CD8-positive, alpha-beta memory T cell (primary cell): ENCODE measurements at regions not wholly inside any gene's neighbourhood (a gene's known extent, or its start where the extent isn't known, plus 50 kb on each side); places are given as distances from the start of the nearest gene placed in this dataset.

Experiments
- CTCF ChIA-PET: fragments of 350-600 bp; sonication (Branson Sonifier 250); formaldehyde crosslinking; loops from one replicate; lab custom pipeline; 2021; ENCODE audit warnings: antibody characterized with exemption; lab: Charles Lee
- POLR2A ChIA-PET: fragments of 350-600 bp; sonication (Branson Sonifier 250); formaldehyde crosslinking; loops from one replicate; lab custom pipeline; 2021; ENCODE audit warnings: antibody characterized with exemption; lab: Charles Lee
- DNase-seq, 5 donors: peaks; one replicate each; pipeline versions ENCODE4 v3.0.0 to v3.0.0-alpha.2; 2020 to 2022; ENCODE audit warnings: mixed read lengths in 1 of 5
- H3K27ac ChIP-seq: one replicate; pipeline ENCODE4 v1.7.0; 2013; ENCODE audit warnings: low read depth, mild to moderate bottlenecking, low read length, moderate library complexity
- H3K27me3 ChIP-seq: 2 replicates; pipeline ENCODE4 v1.7.0; 2013; ENCODE audit warnings: low read length, mild to moderate bottlenecking; ENCODE audit not compliant: insufficient read depth, poor library complexity, severe bottlenecking
- H3K36me3 ChIP-seq: 2 replicates; pipeline ENCODE4 v1.7.0; 2013; ENCODE audit warnings: mild to moderate bottlenecking, low read length, moderate library complexity; ENCODE audit not compliant: insufficient read depth
- H3K4me1 ChIP-seq: 2 replicates; pipeline ENCODE4 v1.7.0; 2013; ENCODE audit warnings: mild to moderate bottlenecking, low read length, moderate library complexity; ENCODE audit not compliant: insufficient read depth
- H3K4me3 ChIP-seq: 2 replicates; pipeline ENCODE4 v1.7.0; 2013; ENCODE audit warnings: mild to moderate bottlenecking, low read length
- H3K9me3 ChIP-seq: 2 replicates; pipeline ENCODE4 v1.7.0; 2013; ENCODE audit warnings: mild to moderate bottlenecking, low read length
- H3K27ac Mint-ChIP-seq, 8 donors: one replicate each; pipeline ENCODE4 v1.8.0; 2020 to 2021; ENCODE audit warnings: mixed read lengths in 8 of 8, mild to moderate bottlenecking in 6 of 8, inconsistent platforms in 3 of 8, moderate library complexity in 3 of 8
- H3K27me3 Mint-ChIP-seq, 2 donors: one replicate each; pipeline ENCODE4 v1.8.0; 2020 to 2021; ENCODE audit warnings: mixed read lengths in 2 of 2, mild to moderate bottlenecking in 1 of 2, moderate library complexity in 1 of 2
- H3K36me3 Mint-ChIP-seq, 3 donors: one replicate each; pipeline ENCODE4 v1.8.0; 2020 to 2021; ENCODE audit warnings: mixed read lengths in 3 of 3, inconsistent platforms in 1 of 3, mild to moderate bottlenecking in 1 of 3
- H3K4me1 Mint-ChIP-seq, 3 donors: one replicate each; pipeline ENCODE4 v1.8.0; 2020 to 2021; ENCODE audit warnings: mixed read lengths in 3 of 3, inconsistent platforms in 1 of 3, mild to moderate bottlenecking in 1 of 3
- H3K4me3 Mint-ChIP-seq, 7 donors: one replicate each; pipeline ENCODE4 v1.8.0; 2020 to 2021; ENCODE audit warnings: mixed read lengths in 7 of 7, mild to moderate bottlenecking in 6 of 7, moderate library complexity in 4 of 7, inconsistent platforms in 2 of 7
- H3K9me3 Mint-ChIP-seq, 5 donors: one replicate each; pipeline ENCODE4 v1.8.0; 2020 to 2022; ENCODE audit warnings: mixed read lengths in 5 of 5, mild to moderate bottlenecking in 3 of 5, moderate library complexity in 2 of 5, inconsistent platforms in 1 of 5

DNA sequence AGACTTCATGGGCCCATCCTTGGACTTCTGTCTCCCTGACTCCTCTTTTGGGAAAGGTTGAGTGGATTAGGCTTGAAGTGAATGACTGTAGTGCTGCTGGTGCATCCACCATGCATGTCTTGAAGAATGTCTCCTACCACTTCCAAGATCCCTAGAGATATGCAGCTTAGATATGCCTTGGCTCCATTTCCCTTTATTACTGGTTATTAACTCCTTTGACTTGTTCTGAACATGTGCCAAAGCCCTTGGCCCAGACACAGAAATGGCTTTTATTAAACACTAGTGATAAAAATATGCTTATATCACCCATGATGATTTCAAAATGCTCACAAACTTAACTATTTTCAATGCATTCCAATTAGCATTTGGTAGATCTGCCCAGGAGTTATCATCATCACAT is 90.0 kb upstream of the SLC14A2 start:
- no peaks in the 10 kb centered on the region for H3K27me3 ChIP-seq
- Mint-ChIP-seq H3K27ac (no peak overlapping the region), H3K9me3 (peaks cover 0 to 3% (median 0%) of the 10 kb centered on the region in 5 donors), H3K27me3 (peaks cover 7 to 31% of the 10 kb centered on the region in 2 donors), H3K4me1 (no peaks in the 10 kb centered on the region), H3K4me3 (no peak overlapping the region), H3K36me3 (no peaks in the 10 kb centered on the region)
- no peaks in the 10 kb centered on the region for H3K36me3 ChIP-seq
- POLR2A ChIA-PET = no interaction called here
- CTCF ChIA-PET = no interaction called here
- H3K4me1 ChIP-seq = no peaks in the 10 kb centered on the region
- DNase-seq = no peak
- H3K27ac ChIP-seq = no peak overlapping the region
- no peaks in the 10 kb centered on the region for H3K9me3 ChIP-seq
- no peak overlapping the region for H3K4me3 ChIP-seq

DNA sequence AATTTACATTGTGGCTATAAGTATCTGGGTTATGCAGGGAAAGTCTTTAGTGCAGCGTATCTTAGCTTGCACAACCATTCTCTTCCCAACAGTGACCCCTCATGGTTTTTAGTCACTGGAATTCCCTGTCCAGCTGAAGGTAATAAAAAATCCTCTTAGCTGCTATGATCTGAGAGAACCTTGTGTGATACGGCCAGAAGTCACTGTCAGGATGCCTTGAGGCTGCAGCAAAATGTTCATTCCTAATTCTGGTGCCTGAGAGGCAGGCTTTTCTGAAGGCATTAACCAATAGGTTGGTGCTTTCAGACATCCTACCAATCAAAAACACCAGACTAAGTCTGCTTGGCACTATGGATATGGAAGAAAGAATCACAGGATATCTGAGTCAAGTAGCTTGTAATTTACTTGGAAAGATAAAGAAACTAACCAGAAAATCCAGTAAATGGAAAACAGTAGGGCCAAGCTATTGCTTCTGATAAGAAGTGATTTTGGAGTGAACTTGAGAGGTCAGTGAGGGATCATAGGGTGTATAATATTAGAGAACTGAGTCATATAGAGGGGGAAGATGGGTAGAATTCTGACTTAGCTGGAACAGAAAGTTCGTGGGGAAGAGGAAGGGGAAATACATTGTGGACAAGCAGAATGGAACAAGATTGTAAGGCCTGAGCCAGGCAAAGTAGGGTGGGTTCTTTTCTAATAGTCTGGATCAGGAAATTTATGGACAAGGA is 89.0 kb upstream of the SLC14A2 start:
- CTCF ChIA-PET = no interaction called here
- Histone ChIP-seq H3K4me1 (no peaks in the 10 kb centered on the region), H3K27me3 (no peaks in the 10 kb centered on the region), H3K27ac (no peak overlapping the region), H3K36me3 (no peaks in the 10 kb centered on the region), H3K9me3 (no peaks in the 10 kb centered on the region), H3K4me3 (no peak overlapping the region)
- Mint-ChIP-seq H3K4me1 (no peaks in the 10 kb centered on the region), H3K9me3 (peaks cover 0 to 3% (median 0%) of the 10 kb centered on the region in 5 donors), H3K27ac (no peak overlapping the region), H3K36me3 (no peaks in the 10 kb centered on the region), H3K4me3 (no peak overlapping the region), H3K27me3 (peaks cover 7 to 26% of the 10 kb centered on the region in 2 donors)
- POLR2A ChIA-PET = no interaction called here
- no peak for DNase-seq

DNA sequence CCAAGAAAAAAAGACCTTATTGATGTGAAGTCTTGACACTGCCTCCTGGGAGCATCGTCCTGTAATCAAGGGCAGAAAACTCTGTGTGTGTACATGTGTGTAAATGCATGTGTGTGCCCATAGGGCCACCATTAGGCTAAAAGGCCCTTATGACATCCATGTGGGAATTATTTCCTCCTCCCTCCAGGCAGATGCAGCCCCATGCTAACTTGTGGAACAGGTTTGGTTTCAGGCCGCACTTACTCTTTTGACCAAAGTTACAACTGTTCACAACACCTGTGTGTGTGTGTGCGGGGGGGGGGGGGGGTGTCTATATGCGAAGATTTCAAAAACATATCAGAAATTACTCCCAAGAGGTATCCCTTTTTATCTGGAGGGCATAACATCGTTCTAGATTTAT is 87.4 kb upstream of the SLC14A2 start:
- H3K4me1 ChIP-seq = no peaks in the 10 kb centered on the region
- Mint-ChIP-seq H3K36me3 (no peaks in the 10 kb centered on the region), H3K9me3 (peaks cover 0 to 3% (median 2%) of the 10 kb centered on the region in 5 donors), H3K4me3 (no peak overlapping the region), H3K4me1 (no peaks in the 10 kb centered on the region), H3K27ac (no peak overlapping the region), H3K27me3 (peaks cover 7 to 26% of the 10 kb centered on the region in 2 donors)
- H3K9me3 ChIP-seq = no peaks in the 10 kb centered on the region
- H3K36me3 ChIP-seq = no peaks in the 10 kb centered on the region
- no peaks in the 10 kb centered on the region for H3K27me3 ChIP-seq
- POLR2A ChIA-PET = no interaction called here
- no peak overlapping the region for H3K27ac ChIP-seq
- DNase-seq = no peak
- no peak overlapping the region for H3K4me3 ChIP-seq
- CTCF ChIA-PET = interaction anchor here (1.1 kb wide), 1 partner anchor 10 kb away, joined by 3 read pairs; no protein-coding TSS in a partner anchor

DNA sequence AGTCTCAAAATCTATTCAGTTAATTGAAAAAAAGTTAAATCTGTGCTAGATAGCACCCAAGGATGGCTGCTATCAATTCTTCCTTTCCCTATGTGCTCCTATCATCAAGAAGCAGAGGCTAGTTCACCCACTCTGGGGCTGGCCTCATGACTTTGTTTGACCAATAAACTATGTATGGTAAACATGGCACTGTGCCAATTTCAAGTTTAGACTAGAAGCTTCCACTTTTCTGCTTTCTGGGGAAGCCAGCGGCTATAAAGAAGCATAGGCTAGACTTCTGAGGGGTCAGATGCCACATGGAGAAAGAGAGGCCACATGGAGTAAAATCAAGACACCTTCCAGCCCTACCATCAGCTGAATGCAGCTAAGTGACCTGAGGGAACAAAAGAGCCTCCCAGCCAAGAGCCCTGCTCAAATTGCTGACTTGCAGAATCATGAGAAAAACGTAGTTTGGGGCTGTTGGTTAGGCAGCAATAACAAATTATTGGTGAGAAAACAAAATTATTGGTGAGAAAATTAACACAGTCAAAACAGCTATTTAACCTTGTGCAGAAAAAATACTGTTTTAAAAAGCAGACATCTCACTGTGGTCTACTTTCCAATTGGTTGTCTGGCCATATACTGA is 86.5 kb upstream of the SLC14A2 start:
- Mint-ChIP-seq H3K9me3 (peaks cover 0 to 5% (median 3%) of the 10 kb centered on the region in 5 donors), H3K4me1 (no peaks in the 10 kb centered on the region), H3K4me3 (no peak overlapping the region), H3K36me3 (no peaks in the 10 kb centered on the region), H3K27me3 (peaks cover 5 to 26% of the 10 kb centered on the region in 2 donors), H3K27ac (no peak overlapping the region)
- H3K27me3 ChIP-seq = no peaks in the 10 kb centered on the region
- ChIA-PET CTCF (no interaction called here), POLR2A (no interaction called here)
- H3K4me3 ChIP-seq = no peak overlapping the region
- no peaks in the 10 kb centered on the region for H3K4me1 ChIP-seq
- H3K27ac ChIP-seq = no peak overlapping the region
- no peaks in the 10 kb centered on the region for H3K9me3 ChIP-seq
- H3K36me3 ChIP-seq = no peaks in the 10 kb centered on the region
- DNase-seq = no peak

DNA sequence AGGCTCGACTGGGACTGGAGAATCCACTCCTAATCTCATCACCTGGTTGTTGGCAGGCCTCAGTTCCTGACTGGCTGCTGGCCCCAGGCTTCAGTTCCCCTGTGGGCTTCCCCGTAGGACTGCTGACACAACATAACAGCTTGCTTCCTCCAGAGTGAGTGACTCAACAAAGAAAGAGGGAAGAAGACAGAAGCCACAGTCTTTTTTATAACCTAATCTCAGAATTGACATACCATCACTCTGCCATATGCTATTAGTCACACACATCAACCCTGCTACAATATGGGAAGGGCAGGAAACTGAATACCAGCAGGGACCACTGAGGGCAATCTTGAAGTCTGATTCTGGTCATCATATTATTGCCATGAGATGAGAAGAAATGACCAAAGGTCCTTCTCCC is 76.8 kb upstream of the SLC14A2 start:
- Mint-ChIP-seq H3K9me3 (peaks cover 0 to 10% (median 3%) of the 10 kb centered on the region in 5 donors), H3K4me3 (no peak overlapping the region), H3K27ac (no peak overlapping the region), H3K36me3 (no peaks in the 10 kb centered on the region), H3K4me1 (no peaks in the 10 kb centered on the region), H3K27me3 (peaks cover 10 to 31% of the 10 kb centered on the region in 2 donors)
- no peak overlapping the region for H3K4me3 ChIP-seq
- H3K27ac ChIP-seq = no peak overlapping the region
- H3K27me3 ChIP-seq = no peaks in the 10 kb centered on the region
- DNase-seq = no peak
- no peaks in the 10 kb centered on the region for H3K9me3 ChIP-seq
- no peaks in the 10 kb centered on the region for H3K4me1 ChIP-seq
- ChIA-PET CTCF (no interaction called here), POLR2A (no interaction called here)
- no peaks in the 10 kb centered on the region for H3K36me3 ChIP-seq

DNA sequence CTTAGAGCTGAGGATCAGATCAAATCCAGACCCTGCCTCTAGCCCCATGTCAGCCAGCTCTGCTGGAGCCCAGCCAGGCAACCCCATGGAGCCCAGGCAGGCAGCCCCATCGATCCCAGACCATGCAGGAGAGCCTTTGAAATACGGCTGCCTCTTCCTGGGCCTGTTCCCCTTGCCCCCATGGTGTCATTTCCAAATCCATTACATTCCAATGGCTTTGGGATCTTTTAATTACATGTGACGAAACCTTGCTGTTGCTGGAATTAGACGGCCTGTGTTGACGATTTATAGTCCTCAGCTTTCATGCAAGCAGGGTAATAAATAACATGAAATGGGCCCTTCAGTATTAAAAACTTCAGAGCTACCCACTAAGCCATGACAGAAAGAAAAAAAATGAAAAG is 75.8 kb upstream of the SLC14A2 start:
- H3K27ac Mint-ChIP-seq = no peak overlapping the region
- no peak overlapping the region for H3K4me3 ChIP-seq
- H3K4me3 Mint-ChIP-seq = no peak overlapping the region
- no peak for DNase-seq
- H3K4me1 ChIP-seq = no peaks in the 10 kb centered on the region
- ChIA-PET POLR2A (no interaction called here), CTCF (no interaction called here)
- H3K36me3 ChIP-seq = no peaks in the 10 kb centered on the region
- no peaks in the 10 kb centered on the region for H3K9me3 ChIP-seq
- H3K36me3 Mint-ChIP-seq = no peaks in the 10 kb centered on the region
- H3K27ac ChIP-seq = no peak overlapping the region
- no peaks in the 10 kb centered on the region for H3K4me1 Mint-ChIP-seq
- H3K27me3 Mint-ChIP-seq = peaks cover 12 to 28% of the 10 kb centered on the region in 2 donors
- peaks cover 0 to 10% (median 3%) of the 10 kb centered on the region in 5 donors for H3K9me3 Mint-ChIP-seq
- no peaks in the 10 kb centered on the region for H3K27me3 ChIP-seq

DNA sequence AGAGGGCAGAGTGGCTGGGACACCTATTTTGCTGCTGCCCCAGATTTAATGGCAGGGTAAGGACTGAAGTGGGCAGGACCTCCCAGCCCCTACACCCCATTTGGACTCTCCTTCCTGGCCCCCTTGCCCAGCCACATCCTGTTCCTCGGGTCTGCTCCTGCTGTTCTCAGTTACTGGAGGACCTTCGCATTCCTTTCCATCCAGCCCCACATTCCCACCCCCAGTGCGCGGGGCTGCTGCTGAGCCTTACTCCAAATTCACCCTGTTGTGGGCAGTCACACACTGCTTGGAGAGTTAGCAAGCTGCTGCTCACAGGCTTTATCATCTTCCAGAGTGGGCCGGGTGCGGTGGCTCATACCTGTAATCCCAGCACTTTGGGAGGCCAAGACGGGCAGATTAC is 75.2 kb upstream of the SLC14A2 start:
- Histone ChIP-seq H3K27ac (no peak overlapping the region), H3K9me3 (no peaks in the 10 kb centered on the region), H3K4me1 (no peaks in the 10 kb centered on the region), H3K4me3 (no peak overlapping the region), H3K27me3 (no peaks in the 10 kb centered on the region), H3K36me3 (no peaks in the 10 kb centered on the region)
- H3K4me1 Mint-ChIP-seq = no peaks in the 10 kb centered on the region
- H3K9me3 Mint-ChIP-seq = peaks cover 0 to 10% (median 3%) of the 10 kb centered on the region in 5 donors
- ChIA-PET CTCF (no interaction called here), POLR2A (no interaction called here)
- peaks cover 10 to 24% of the 10 kb centered on the region in 2 donors for H3K27me3 Mint-ChIP-seq
- no peak overlapping the region for H3K4me3 Mint-ChIP-seq
- no peaks in the 10 kb centered on the region for H3K36me3 Mint-ChIP-seq
- peak overlapping the region in 1 of 8 donors; percentile 61 for H3K27ac Mint-ChIP-seq
- no peak for DNase-seq

DNA sequence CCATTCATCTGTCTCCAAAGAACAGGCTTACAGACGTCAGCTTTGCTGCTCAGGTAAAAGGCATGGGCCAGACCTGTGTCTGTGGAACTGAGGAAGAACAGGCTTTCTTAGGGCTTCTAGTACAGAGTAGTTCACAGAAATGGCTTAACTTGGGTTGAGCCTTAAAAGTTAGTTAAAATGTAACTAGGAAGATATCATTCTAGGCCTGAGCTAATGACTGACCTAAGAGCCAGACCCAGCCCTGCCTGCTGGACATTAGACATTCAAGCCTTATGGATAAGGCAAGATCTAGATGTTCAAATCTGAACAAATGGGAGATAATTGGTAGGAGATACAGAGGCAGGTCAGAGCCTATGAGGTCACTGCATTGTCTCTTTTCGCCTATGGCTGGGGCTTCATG is 73.9 kb upstream of the SLC14A2 start:
- Mint-ChIP-seq H3K9me3 (peaks cover 0 to 10% (median 3%) of the 10 kb centered on the region in 5 donors), H3K4me1 (no peaks in the 10 kb centered on the region), H3K27ac (no peak overlapping the region), H3K27me3 (peaks cover 5 to 14% of the 10 kb centered on the region in 2 donors), H3K36me3 (no peaks in the 10 kb centered on the region), H3K4me3 (no peak overlapping the region)
- Histone ChIP-seq H3K9me3 (no peaks in the 10 kb centered on the region), H3K27me3 (no peaks in the 10 kb centered on the region), H3K4me1 (no peaks in the 10 kb centered on the region), H3K27ac (no peak overlapping the region), H3K36me3 (no peaks in the 10 kb centered on the region), H3K4me3 (no peak overlapping the region)
- DNase-seq = no peak
- CTCF ChIA-PET = no interaction called here
- POLR2A ChIA-PET = no interaction called here
